CD8-positive, alpha-beta memory T cell (primary cell): ENCODE measurements at regions not wholly inside any gene's neighbourhood (a gene's known extent, or its start where the extent isn't known, plus 50 kb on each side); places are given as distances from the start of the nearest gene placed in this dataset.

Source experiments
- CTCF ChIA-PET: fragments of 350-600 bp; sonication (Branson Sonifier 250); formaldehyde crosslinking; loops from one replicate; lab custom pipeline; 2021; ENCODE audit warnings: antibody characterized with exemption; lab: Charles Lee
- POLR2A ChIA-PET: fragments of 350-600 bp; sonication (Branson Sonifier 250); formaldehyde crosslinking; loops from one replicate; lab custom pipeline; 2021; ENCODE audit warnings: antibody characterized with exemption; lab: Charles Lee
- DNase-seq, 5 donors: peaks; one replicate each; pipeline versions ENCODE4 v3.0.0 to v3.0.0-alpha.2; 2020 to 2022; ENCODE audit warnings: mixed read lengths in 1 of 5
- H3K27ac ChIP-seq: one replicate; pipeline ENCODE4 v1.7.0; 2013; ENCODE audit warnings: low read depth, mild to moderate bottlenecking, low read length, moderate library complexity
- H3K27me3 ChIP-seq: 2 replicates; pipeline ENCODE4 v1.7.0; 2013; ENCODE audit warnings: low read length, mild to moderate bottlenecking; ENCODE audit not compliant: insufficient read depth, poor library complexity, severe bottlenecking
- H3K36me3 ChIP-seq: 2 replicates; pipeline ENCODE4 v1.7.0; 2013; ENCODE audit warnings: mild to moderate bottlenecking, low read length, moderate library complexity; ENCODE audit not compliant: insufficient read depth
- H3K4me1 ChIP-seq: 2 replicates; pipeline ENCODE4 v1.7.0; 2013; ENCODE audit warnings: mild to moderate bottlenecking, low read length, moderate library complexity; ENCODE audit not compliant: insufficient read depth
- H3K4me3 ChIP-seq: 2 replicates; pipeline ENCODE4 v1.7.0; 2013; ENCODE audit warnings: mild to moderate bottlenecking, low read length
- H3K9me3 ChIP-seq: 2 replicates; pipeline ENCODE4 v1.7.0; 2013; ENCODE audit warnings: mild to moderate bottlenecking, low read length
- H3K27ac Mint-ChIP-seq, 8 donors: one replicate each; pipeline ENCODE4 v1.8.0; 2020 to 2021; ENCODE audit warnings: mixed read lengths in 8 of 8, mild to moderate bottlenecking in 6 of 8, inconsistent platforms in 3 of 8, moderate library complexity in 3 of 8
- H3K27me3 Mint-ChIP-seq, 2 donors: one replicate each; pipeline ENCODE4 v1.8.0; 2020 to 2021; ENCODE audit warnings: mixed read lengths in 2 of 2, mild to moderate bottlenecking in 1 of 2, moderate library complexity in 1 of 2
- H3K36me3 Mint-ChIP-seq, 3 donors: one replicate each; pipeline ENCODE4 v1.8.0; 2020 to 2021; ENCODE audit warnings: mixed read lengths in 3 of 3, inconsistent platforms in 1 of 3, mild to moderate bottlenecking in 1 of 3
- H3K4me1 Mint-ChIP-seq, 3 donors: one replicate each; pipeline ENCODE4 v1.8.0; 2020 to 2021; ENCODE audit warnings: mixed read lengths in 3 of 3, inconsistent platforms in 1 of 3, mild to moderate bottlenecking in 1 of 3
- H3K4me3 Mint-ChIP-seq, 7 donors: one replicate each; pipeline ENCODE4 v1.8.0; 2020 to 2021; ENCODE audit warnings: mixed read lengths in 7 of 7, mild to moderate bottlenecking in 6 of 7, moderate library complexity in 4 of 7, inconsistent platforms in 2 of 7
- H3K9me3 Mint-ChIP-seq, 5 donors: one replicate each; pipeline ENCODE4 v1.8.0; 2020 to 2022; ENCODE audit warnings: mixed read lengths in 5 of 5, mild to moderate bottlenecking in 3 of 5, moderate library complexity in 2 of 5, inconsistent platforms in 1 of 5

DNA sequence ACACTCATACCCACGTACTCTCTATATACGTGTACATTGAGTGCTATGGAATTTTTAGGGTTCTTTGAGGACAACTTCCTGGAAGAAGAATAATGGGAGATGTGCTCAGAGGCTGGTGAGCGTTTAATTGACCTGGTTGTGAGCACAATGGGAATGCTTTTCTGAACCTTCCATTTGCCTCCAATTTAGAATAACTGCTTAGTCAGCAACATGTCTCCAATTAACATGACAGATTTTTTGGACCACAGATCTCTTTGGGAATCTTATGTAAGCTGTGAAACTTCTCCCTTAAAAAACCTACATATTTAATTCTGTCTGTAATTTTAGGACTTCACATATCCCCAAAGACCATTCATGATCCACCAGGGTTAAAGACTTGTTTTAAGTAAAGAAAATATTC, 166.7 kb upstream of the TNP1 start:
- no peaks in the 10 kb centered on the region for H3K9me3 ChIP-seq
- no peaks in the 10 kb centered on the region for H3K27me3 ChIP-seq
- Mint-ChIP-seq H3K36me3 (no peaks in the 10 kb centered on the region), H3K27ac (no peak overlapping the region), H3K9me3 (peaks cover 0 to 4% (median 0%) of the 10 kb centered on the region in 5 donors), H3K4me1 (no peaks in the 10 kb centered on the region), H3K4me3 (no peak overlapping the region), H3K27me3 (peaks cover 0 to 8% of the 10 kb centered on the region in 2 donors)
- no peaks in the 10 kb centered on the region for H3K36me3 ChIP-seq
- H3K4me1 ChIP-seq = no peaks in the 10 kb centered on the region
- ChIA-PET CTCF (no interaction called here), POLR2A (no interaction called here)
- no peak for DNase-seq
- no peak overlapping the region for H3K27ac ChIP-seq
- H3K4me3 ChIP-seq = no peak overlapping the region

DNA sequence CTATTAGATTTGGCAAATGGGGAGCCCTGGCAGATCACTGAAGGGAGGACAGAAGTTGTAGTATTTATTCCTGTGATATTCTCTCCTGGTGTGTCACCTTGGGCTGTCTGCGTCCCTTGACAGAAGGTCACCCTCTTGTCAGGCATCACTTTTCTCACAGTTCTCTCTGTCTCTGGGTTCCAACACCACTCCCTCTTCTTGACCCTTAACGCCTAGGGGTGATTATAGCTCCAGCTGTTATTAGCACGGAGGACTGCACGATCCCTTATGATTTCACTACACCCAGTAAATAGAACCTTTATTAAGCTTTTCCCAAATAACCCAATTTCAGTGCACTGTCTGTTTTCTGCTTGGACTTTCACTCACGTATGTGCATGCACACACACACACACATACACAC, 166.3 kb upstream of the TNP1 start:
- no peak overlapping the region for H3K4me3 ChIP-seq
- CTCF ChIA-PET = no interaction called here
- H3K36me3 ChIP-seq = no peaks in the 10 kb centered on the region
- Mint-ChIP-seq H3K36me3 (no peaks in the 10 kb centered on the region), H3K4me3 (no peak overlapping the region), H3K27me3 (peaks cover 1 to 8% of the 10 kb centered on the region in 2 donors), H3K4me1 (no peaks in the 10 kb centered on the region), H3K27ac (peak overlapping the region in 1 of 8 donors; percentile 82), H3K9me3 (peaks cover 0 to 4% (median 0%) of the 10 kb centered on the region in 5 donors)
- POLR2A ChIA-PET = no interaction called here
- no peaks in the 10 kb centered on the region for H3K4me1 ChIP-seq
- H3K27me3 ChIP-seq = no peaks in the 10 kb centered on the region
- no peak overlapping the region for H3K27ac ChIP-seq
- DNase-seq = no peak
- H3K9me3 ChIP-seq = no peaks in the 10 kb centered on the region

DNA sequence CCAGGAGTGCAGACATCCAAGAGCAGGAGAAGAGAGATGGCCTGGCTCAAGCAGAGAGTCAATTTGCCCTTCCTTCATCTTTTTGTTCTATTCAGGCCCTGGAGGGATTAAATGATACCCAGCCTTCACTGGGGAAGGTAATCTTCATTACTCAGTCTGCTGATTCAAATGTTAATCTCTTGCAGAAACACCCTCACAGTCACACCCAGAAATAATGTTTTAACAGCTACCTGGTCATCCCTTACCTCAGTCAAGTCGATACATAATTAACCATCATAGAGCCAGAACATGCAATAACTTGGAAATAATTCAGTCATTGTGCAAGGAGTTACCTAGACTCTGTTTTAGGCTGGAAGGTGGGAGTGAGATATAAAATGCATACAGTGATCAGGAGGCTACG, 163.7 kb upstream of the TNP1 start:
- H3K27me3 Mint-ChIP-seq = peaks cover 1 to 3% of the 10 kb centered on the region in 2 donors
- CTCF ChIA-PET = no interaction called here
- H3K9me3 Mint-ChIP-seq = peaks cover 0 to 5% (median 2%) of the 10 kb centered on the region in 5 donors

DNA sequence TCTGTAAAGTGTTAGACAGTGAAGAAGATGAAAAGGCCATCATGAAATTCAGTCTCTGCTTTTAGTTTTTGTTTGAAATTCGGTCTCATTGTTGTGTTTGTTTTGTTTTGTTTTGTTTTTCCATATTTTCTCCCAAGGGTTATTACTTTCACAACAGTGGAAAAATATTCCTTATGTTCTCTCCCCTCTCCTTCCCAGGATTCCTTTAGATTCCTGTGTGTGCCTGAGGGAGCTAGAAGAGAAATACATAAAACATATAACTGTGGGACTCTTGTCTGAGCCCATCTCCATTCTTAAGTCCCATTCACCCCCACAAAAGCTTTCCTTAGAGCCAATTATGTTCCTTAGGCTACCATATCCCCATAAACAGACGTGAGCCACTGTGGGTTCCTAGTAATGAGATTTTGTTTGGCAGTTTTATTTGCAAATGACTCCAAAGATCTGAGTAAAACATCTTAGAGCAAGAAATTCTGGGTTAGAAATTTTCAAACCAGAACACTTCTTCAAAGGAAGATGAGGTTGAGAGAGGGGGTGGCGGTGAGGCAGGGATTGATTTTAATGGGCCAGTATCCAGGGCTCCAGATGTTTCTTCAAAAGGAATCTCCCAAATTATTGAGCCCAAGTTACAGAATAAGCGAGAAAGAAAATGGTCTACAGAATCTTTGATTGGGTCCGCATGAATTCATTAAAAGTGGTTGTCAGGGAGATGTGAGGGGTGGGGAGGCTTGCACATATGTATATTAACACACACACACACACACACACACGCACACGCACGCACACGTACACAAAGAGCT, 157.8 kb upstream of the TNP1 start:
- Mint-ChIP-seq H3K27ac (no peak overlapping the region), H3K36me3 (no peaks in the 10 kb centered on the region), H3K4me1 (no peaks in the 10 kb centered on the region), H3K27me3 (peaks cover 11 to 18% of the 10 kb centered on the region in 2 donors), H3K4me3 (no peak overlapping the region), H3K9me3 (peaks cover 0 to 11% (median 2%) of the 10 kb centered on the region in 5 donors)
- ChIA-PET POLR2A (no interaction called here), CTCF (no interaction called here)
- H3K4me3 ChIP-seq = no peak overlapping the region
- H3K27ac ChIP-seq = no peak overlapping the region
- no peaks in the 10 kb centered on the region for H3K27me3 ChIP-seq
- no peak for DNase-seq
- H3K36me3 ChIP-seq = no peaks in the 10 kb centered on the region
- no peaks in the 10 kb centered on the region for H3K4me1 ChIP-seq
- H3K9me3 ChIP-seq = no peaks in the 10 kb centered on the region

More for the DNA sequence above, 163.7 kb upstream of the TNP1 start:
- Histone ChIP-seq H3K9me3 (no peaks in the 10 kb centered on the region), H3K27ac (no peak overlapping the region), H3K36me3 (no peaks in the 10 kb centered on the region), H3K4me3 (no peak overlapping the region), H3K27me3 (no peaks in the 10 kb centered on the region), H3K4me1 (no peaks in the 10 kb centered on the region)
- H3K27ac Mint-ChIP-seq = no peak overlapping the region
- POLR2A ChIA-PET = no interaction called here
- H3K4me1 Mint-ChIP-seq = no peaks in the 10 kb centered on the region
- no peak for DNase-seq
- no peaks in the 10 kb centered on the region for H3K36me3 Mint-ChIP-seq
- H3K4me3 Mint-ChIP-seq = no peak overlapping the region

DNA sequence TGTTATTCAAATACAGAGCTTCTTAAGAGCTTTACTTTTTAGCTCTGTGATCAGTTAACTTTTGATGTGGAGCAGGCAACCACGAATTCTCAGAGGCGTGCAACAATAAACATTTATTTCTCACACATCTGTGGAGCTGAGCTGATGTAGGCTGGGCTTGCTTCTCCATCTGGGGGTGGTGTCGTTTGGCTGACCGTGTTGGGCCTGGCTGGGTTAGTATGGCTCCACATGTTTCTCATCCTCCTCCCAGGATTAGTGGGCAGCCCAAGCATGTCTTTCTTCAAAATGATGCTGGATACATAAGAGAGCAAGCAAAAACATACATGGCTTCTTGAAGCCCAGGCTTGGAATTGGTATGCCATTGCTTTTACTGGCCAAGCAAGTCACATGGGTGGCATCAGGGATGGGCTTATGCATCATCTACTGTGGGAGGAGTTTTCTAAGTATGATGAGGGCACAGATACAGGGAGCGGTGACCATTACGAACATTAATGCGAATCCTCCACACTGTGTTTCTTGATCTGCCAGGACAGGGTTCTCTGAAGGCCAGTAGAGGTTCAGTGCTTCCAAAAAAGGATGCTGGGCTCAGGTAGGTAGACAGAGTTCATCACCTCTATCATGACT, 157.0 kb upstream of the TNP1 start:
- Mint-ChIP-seq H3K27me3 (peaks cover 11 to 18% of the 10 kb centered on the region in 2 donors), H3K27ac (no peak overlapping the region), H3K9me3 (peaks cover 0 to 12% (median 2%) of the 10 kb centered on the region in 5 donors), H3K4me3 (no peak overlapping the region), H3K36me3 (no peaks in the 10 kb centered on the region), H3K4me1 (no peaks in the 10 kb centered on the region)
- Histone ChIP-seq H3K4me3 (no peak overlapping the region), H3K27ac (no peak overlapping the region), H3K27me3 (no peaks in the 10 kb centered on the region), H3K36me3 (no peaks in the 10 kb centered on the region), H3K4me1 (no peaks in the 10 kb centered on the region), H3K9me3 (no peaks in the 10 kb centered on the region)
- no peak for DNase-seq
- POLR2A ChIA-PET = no interaction called here
- CTCF ChIA-PET = no interaction called here

DNA sequence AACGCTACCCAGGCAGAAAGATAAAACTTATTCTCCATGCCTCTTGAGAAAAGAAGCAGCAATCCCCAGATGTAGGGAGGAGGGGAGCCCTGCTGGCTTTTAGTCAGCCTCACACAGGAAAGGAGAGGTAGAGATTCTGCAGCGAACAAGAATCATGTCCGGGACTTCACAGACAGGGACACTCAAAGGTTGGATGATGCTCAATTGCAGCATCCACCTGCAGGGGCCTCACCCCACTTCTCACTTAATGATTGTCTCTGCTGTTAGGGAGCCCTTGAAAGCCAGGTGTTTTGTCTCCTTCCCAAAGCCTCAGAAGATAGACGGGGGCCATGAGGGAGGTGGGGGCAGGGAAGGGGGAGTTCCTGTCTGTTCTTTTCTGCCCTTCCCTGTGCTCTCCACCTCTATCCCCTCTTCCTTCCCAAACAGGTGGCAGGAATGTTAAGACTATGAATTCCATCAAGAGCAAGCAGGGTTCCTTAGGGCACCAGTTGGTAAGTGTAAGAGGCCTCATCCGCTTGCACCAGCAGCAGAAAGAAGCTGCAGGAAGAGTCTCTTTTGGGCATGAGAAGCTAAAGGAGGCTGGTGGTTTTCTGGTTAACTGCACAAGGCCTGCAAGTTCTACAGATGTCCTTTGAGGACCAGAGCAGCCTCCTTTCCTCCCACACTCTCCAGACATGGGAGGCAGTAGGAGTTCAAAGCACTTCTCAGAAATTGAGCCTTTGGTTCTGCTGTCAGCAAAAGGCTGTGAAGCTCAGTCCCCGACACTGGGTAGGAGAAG, 154.7 kb upstream of the TNP1 start:
- Mint-ChIP-seq H3K27me3 (peaks cover 10 to 21% of the 10 kb centered on the region in 2 donors), H3K4me3 (no peak overlapping the region), H3K9me3 (peaks cover 0 to 12% (median 2%) of the 10 kb centered on the region in 5 donors), H3K4me1 (no peaks in the 10 kb centered on the region), H3K27ac (no peak overlapping the region), H3K36me3 (no peaks in the 10 kb centered on the region)
- Histone ChIP-seq H3K36me3 (no peaks in the 10 kb centered on the region), H3K4me3 (no peak overlapping the region), H3K9me3 (no peaks in the 10 kb centered on the region), H3K27ac (no peak overlapping the region), H3K4me1 (no peaks in the 10 kb centered on the region), H3K27me3 (no peaks in the 10 kb centered on the region)
- CTCF ChIA-PET = no interaction called here
- no peak for DNase-seq
- POLR2A ChIA-PET = no interaction called here

DNA sequence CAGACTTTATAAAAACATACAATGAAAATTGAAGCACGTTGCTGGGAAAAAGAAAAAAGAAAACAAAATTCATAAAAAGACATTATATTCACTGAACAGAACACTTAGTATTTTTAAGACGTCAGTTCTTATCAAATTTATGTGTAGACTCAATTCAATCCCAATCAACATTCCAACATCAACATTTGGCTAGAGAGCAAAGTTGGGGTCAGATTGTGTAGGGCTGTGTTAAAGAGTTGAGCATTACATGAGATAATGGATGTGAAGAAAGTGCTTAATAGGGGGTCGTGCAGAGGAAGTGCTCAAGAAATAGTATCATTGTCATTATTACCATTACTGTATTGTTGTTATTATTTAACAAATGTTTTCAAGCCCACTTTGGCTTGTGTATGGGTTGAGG, 154.1 kb upstream of the TNP1 start:
- Mint-ChIP-seq H3K4me3 (no peak overlapping the region), H3K27me3 (peaks cover 10 to 21% of the 10 kb centered on the region in 2 donors), H3K9me3 (peaks cover 0 to 12% (median 0%) of the 10 kb centered on the region in 5 donors), H3K4me1 (no peaks in the 10 kb centered on the region), H3K27ac (no peak overlapping the region), H3K36me3 (no peaks in the 10 kb centered on the region)
- Histone ChIP-seq H3K9me3 (no peaks in the 10 kb centered on the region), H3K4me3 (no peak overlapping the region), H3K4me1 (no peaks in the 10 kb centered on the region), H3K27me3 (no peaks in the 10 kb centered on the region), H3K36me3 (no peaks in the 10 kb centered on the region), H3K27ac (no peak overlapping the region)
- ChIA-PET CTCF (no interaction called here), POLR2A (no interaction called here)
- DNase-seq = no peak

DNA sequence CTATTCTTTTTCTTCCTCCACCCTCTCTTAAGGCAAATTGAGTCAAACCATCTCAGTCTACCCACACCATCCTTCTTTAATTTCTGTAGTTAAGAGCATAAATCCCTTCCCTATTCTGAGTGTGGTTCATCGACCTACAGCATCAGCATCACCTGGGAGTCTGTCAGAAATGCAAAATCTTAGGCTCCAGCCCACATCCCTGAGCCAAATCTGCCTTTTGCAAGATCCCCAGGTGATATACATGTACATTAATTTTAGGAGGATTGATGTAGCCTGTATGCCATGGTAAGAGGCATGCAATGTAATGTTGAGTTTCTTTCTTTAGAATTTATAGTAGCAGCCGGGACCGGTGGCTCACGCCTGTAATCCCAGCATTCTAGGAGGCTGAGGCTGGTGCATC, 151.7 kb upstream of the TNP1 start:
- Mint-ChIP-seq H3K4me1 (no peaks in the 10 kb centered on the region), H3K27ac (no peak overlapping the region), H3K36me3 (no peaks in the 10 kb centered on the region), H3K4me3 (no peak overlapping the region), H3K27me3 (peaks cover 10 to 14% of the 10 kb centered on the region in 2 donors), H3K9me3 (peaks cover 0 to 5% (median 0%) of the 10 kb centered on the region in 5 donors)
- ChIA-PET POLR2A (no interaction called here), CTCF (no interaction called here)
- no peak overlapping the region for H3K27ac ChIP-seq
- no peaks in the 10 kb centered on the region for H3K9me3 ChIP-seq
- H3K4me1 ChIP-seq = no peaks in the 10 kb centered on the region
- no peaks in the 10 kb centered on the region for H3K27me3 ChIP-seq
- H3K36me3 ChIP-seq = no peaks in the 10 kb centered on the region
- DNase-seq = no peak
- no peak overlapping the region for H3K4me3 ChIP-seq
